ENCODE measurements at regions not wholly inside any gene's neighbourhood (a gene's known extent, or its start where the extent isn't known, plus 50 kb on each side); places are given as distances from the start of the nearest gene placed in this dataset.
"Not testable (repeated sequence)": the region's sequence is repeated elsewhere in the genome, so short reads cannot be mapped to it uniquely, and the experiment has no call there.

- Histone ChIP-seq H2BK5ac (ENCODE audit: low read depth, low read length) (no peak overlapping the region), H3K79me1 (ENCODE audit: low read depth, low read length) (no peaks in the 10 kb centered on the region), H2AFZ (ENCODE audit: low read length) (no peak overlapping the region), H3K56ac (replicated peaks; ENCODE audit: insufficient read length, low read depth, low read length) (no peak overlapping the region), H3K23ac (ENCODE audit: insufficient read length) (no peak overlapping the region), H3K27me3 (replicated peaks in 1 of 4; ENCODE audit: control insufficient read depth in 3 of 4, extremely low read depth in 1 of 4, insufficient read depth in 3 of 4, low read length in 3 of 4) (no peaks in the 10 kb centered on the region), H3K36me3 (ENCODE audit: control insufficient read depth in 2 of 4, insufficient read depth in 4 of 4, low read length in 3 of 4) (no peaks in the 10 kb centered on the region), H3K4ac (replicated peaks; ENCODE audit: insufficient read length, low read depth, low read length) (no peak overlapping the region), H4K8ac (ENCODE audit: extremely low read depth, insufficient read depth, low read length) (no peak overlapping the region), H3K4me2 (ENCODE audit: insufficient read depth in 1 of 2, low read depth in 2 of 2, low read length in 2 of 2) (no peak overlapping the region), H2BK120ac (replicated peaks; ENCODE audit: low read depth, low read length) (no peak overlapping the region), H2BK15ac (ENCODE audit: low read length) (no peak overlapping the region), H3K23me2 (ENCODE audit: low read depth, low read length) (no peaks in the 10 kb centered on the region), H3K9ac (replicated peaks in 1 of 4; ENCODE audit: extremely low read depth in 1 of 4, low read depth in 3 of 4, low read length in 3 of 4) (no peak overlapping the region), H4K91ac (replicated peaks; ENCODE audit: insufficient read length, low read length) (no peak overlapping the region), H3K4me1 (replicated peaks in 1 of 4; ENCODE audit: control insufficient read depth in 3 of 4, insufficient read depth in 4 of 4, low read length in 3 of 4) (no peaks in the 10 kb centered on the region), H3K9me3 (ENCODE audit: insufficient read depth in 2 of 2, low read depth in 1 of 2, low read length in 1 of 2) (no peaks in the 10 kb centered on the region), H3K4me3 (ENCODE audit: extremely low read depth in 1 of 4, insufficient read depth in 2 of 4, low read depth in 3 of 4, low read length in 4 of 4) (no peak overlapping the region), H4K20me1 (replicated peaks in 1 of 2; ENCODE audit: control insufficient read depth in 1 of 2, insufficient read depth in 2 of 2, low read length in 2 of 2) (no peaks in the 10 kb centered on the region), H2BK20ac (ENCODE audit: low read length) (no peak overlapping the region), H3K18ac (ENCODE audit: extremely low read depth, low read length) (no peak overlapping the region), H3K79me2 (ENCODE audit: control insufficient read depth in 1 of 2, insufficient read depth in 2 of 2, low read length in 2 of 2) (no peaks in the 10 kb centered on the region), H3K27ac (ENCODE audit: low read depth, low read length) (no peak overlapping the region), H2BK12ac (ENCODE audit: low read depth, low read length) (no peak overlapping the region), H3K14ac (ENCODE audit: insufficient read length) (no peak overlapping the region), H2AK5ac (ENCODE audit: low read depth, low read length) (no peak overlapping the region), H4K5ac (ENCODE audit: insufficient read length, low read depth, low read length) (no peak overlapping the region)
- FAIRE-seq (no peak), DNase-seq (ENCODE audit: low read depth in 1 of 2, low spot score in 2 of 2) (no peak)
- ChIA-PET POLR2A (ENCODE audit: partially characterized antibody) (no interaction called here), CTCF (ENCODE audit: partially characterized antibody) (no interaction called here)
- no peak for TF ChIP-seq HDAC6 (IDR thresholded peaks at IDR 0.05; ENCODE audit: low read depth, low read length)
Measured at GRCh38 chr4:164350061-164350460, 403.9 kb upstream of the SMIM31 start.

- DNase-seq (ENCODE audit: low read depth in 1 of 2, low spot score in 2 of 2); H3K14ac ChIP-seq (ENCODE audit: insufficient read length); H3K23ac ChIP-seq (ENCODE audit: insufficient read length); H3K56ac ChIP-seq (replicated peaks; ENCODE audit: insufficient read length, low read depth, low read length); H3K79me1 ChIP-seq (ENCODE audit: low read depth, low read length); H4K20me1 ChIP-seq (replicated peaks in 1 of 2; ENCODE audit: control insufficient read depth in 1 of 2, insufficient read depth in 2 of 2, low read length in 2 of 2); H4K5ac ChIP-seq (ENCODE audit: insufficient read length, low read depth, low read length); H3K4me1 ChIP-seq (replicated peaks in 1 of 4; ENCODE audit: control insufficient read depth in 3 of 4, insufficient read depth in 4 of 4, low read length in 3 of 4); H3K79me2 ChIP-seq (ENCODE audit: control insufficient read depth in 1 of 2, insufficient read depth in 2 of 2, low read length in 2 of 2); H4K91ac ChIP-seq (replicated peaks; ENCODE audit: insufficient read length, low read length); H2BK15ac ChIP-seq (ENCODE audit: low read length); FAIRE-seq; H2AK5ac ChIP-seq (ENCODE audit: low read depth, low read length); H3K4me3 ChIP-seq (ENCODE audit: extremely low read depth in 1 of 4, insufficient read depth in 2 of 4, low read depth in 3 of 4, low read length in 4 of 4); H3K27me3 ChIP-seq (replicated peaks in 1 of 4; ENCODE audit: control insufficient read depth in 3 of 4, extremely low read depth in 1 of 4, insufficient read depth in 3 of 4, low read length in 3 of 4); POLR2A ChIA-PET (ENCODE audit: partially characterized antibody); H3K9me3 ChIP-seq (ENCODE audit: insufficient read depth in 2 of 2, low read depth in 1 of 2, low read length in 1 of 2); H3K18ac ChIP-seq (ENCODE audit: extremely low read depth, low read length); H3K36me3 ChIP-seq (ENCODE audit: control insufficient read depth in 2 of 4, insufficient read depth in 4 of 4, low read length in 3 of 4); CTCF ChIA-PET (ENCODE audit: partially characterized antibody); H3K4me2 ChIP-seq (ENCODE audit: insufficient read depth in 1 of 2, low read depth in 2 of 2, low read length in 2 of 2); H2BK120ac ChIP-seq (replicated peaks; ENCODE audit: low read depth, low read length); H2BK5ac ChIP-seq (ENCODE audit: low read depth, low read length); H3K23me2 ChIP-seq (ENCODE audit: low read depth, low read length); H3K9ac ChIP-seq (replicated peaks in 1 of 4; ENCODE audit: extremely low read depth in 1 of 4, low read depth in 3 of 4, low read length in 3 of 4); H4K8ac ChIP-seq (ENCODE audit: extremely low read depth, insufficient read depth, low read length); H2BK12ac ChIP-seq (ENCODE audit: low read depth, low read length); H2AFZ ChIP-seq (ENCODE audit: low read length); H3K27ac ChIP-seq (ENCODE audit: low read depth, low read length); H3K4ac ChIP-seq (replicated peaks; ENCODE audit: insufficient read length, low read depth, low read length); H2BK20ac ChIP-seq (ENCODE audit: low read length): not testable (repeated sequence)
- 89% methylated on average over 20 of the region's 24 CpGs; no CpG with 5 or more reads in 1 of the 2 experiments for WGBS, 2 experiments (ENCODE audit: extremely low coverage in 1 of 2, insufficient coverage in 1 of 2, insufficient read length in 1 of 2, insufficient replicate concordance in 2 of 2, low coverage in 1 of 2, low lambda C conversion rate in 2 of 2, missing lambda C conversion rate in 1 of 2)
Measured at GRCh38 chr4:164350716-164351115, 403.2 kb upstream of the SMIM31 start.

All from H1 (cell line).